ENCODE measurements at regions not wholly inside any gene's neighbourhood (a gene's known extent, or its start where the extent isn't known, plus 50 kb on each side); places are given as distances from the start of the nearest gene placed in this dataset.

DNA sequence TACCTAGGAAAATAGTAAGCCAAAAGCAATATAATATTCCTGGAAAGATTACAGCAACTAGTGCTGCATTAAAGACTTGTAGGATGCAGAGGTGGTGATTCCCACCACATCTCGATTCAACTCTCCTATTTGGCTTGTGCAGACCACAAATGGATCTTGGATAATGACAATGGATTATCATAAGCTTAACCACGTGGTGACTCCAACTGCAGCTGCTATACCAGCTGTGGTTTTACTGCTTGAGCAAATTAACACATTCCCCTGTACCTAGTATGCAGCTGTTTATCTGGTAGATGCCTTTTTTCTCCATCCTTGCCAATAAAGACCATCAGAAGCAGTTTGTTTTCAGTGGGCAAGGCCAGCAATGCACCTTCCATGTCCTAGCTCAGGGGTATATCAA lies 542.7 kb upstream of the ADGRL4 start:
- H3K4me1 ChIP-seq: no peaks in the 10 kb centered on the region
- no peak overlapping the region for H3K4me3 ChIP-seq
- no peaks in the 10 kb centered on the region for H3K27me3 ChIP-seq
- DNase-seq (ENCODE audit: extremely low spot score): no peak
- H3K36me3 ChIP-seq: no peaks in the 10 kb centered on the region
- intact Hi-C loops (cut with DNase I): no loop called here
- WGBS: 78% methylated on average over 2 of the region's 2 CpGs
- no peak overlapping the region for H3K27ac ChIP-seq (replicated peaks in 1 of 4)
- no peaks in the 10 kb centered on the region for H3K9me3 ChIP-seq
- no peak for TF ChIP-seq EP300 (IDR thresholded peaks at IDR 0.05)
- TF ChIP-seq, protein P1, sequence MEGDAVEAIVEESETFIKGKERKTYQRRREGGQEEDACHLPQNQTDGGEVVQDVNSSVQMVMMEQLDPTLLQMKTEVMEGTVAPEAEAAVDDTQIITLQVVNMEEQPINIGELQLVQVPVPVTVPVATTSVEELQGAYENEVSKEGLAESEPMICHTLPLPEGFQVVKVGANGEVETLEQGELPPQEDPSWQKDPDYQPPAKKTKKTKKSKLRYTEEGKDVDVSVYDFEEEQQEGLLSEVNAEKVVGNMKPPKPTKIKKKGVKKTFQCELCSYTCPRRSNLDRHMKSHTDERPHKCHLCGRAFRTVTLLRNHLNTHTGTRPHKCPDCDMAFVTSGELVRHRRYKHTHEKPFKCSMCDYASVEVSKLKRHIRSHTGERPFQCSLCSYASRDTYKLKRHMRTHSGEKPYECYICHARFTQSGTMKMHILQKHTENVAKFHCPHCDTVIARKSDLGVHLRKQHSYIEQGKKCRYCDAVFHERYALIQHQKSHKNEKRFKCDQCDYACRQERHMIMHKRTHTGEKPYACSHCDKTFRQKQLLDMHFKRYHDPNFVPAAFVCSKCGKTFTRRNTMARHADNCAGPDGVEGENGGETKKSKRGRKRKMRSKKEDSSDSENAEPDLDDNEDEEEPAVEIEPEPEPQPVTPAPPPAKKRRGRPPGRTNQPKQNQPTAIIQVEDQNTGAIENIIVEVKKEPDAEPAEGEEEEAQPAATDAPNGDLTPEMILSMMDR (IDR thresholded peaks at IDR 0.05): no peak
- TF ChIP-seq POLR2A (IDR thresholded peaks at IDR 0.05; ENCODE audit: low read depth): no peak
- TF ChIP-seq POLR2AphosphoS5 (IDR thresholded peaks at IDR 0.05): no peak

DNA sequence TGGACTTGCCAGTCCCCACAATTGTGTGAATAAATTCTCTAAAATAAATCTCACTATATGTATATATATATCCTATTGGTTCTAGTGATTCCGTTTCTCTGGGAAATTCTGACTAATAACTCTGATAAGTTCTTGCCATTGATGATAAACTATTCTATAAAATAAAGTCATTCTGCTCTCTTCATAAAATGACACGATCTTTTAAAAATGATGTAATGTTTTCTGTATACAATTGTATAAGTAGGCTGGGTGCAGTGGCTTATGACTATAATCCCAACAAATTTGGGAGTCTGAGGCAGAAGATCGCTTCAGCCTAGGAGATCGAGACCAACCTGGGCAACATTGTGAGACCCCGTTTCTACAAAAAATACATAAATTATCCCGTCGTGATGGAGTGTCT lies 541.0 kb upstream of the ADGRL4 start:
- Histone ChIP-seq H3K36me3 (no peaks in the 10 kb centered on the region), H3K9me3 (no peaks in the 10 kb centered on the region), H3K4me1 (no peaks in the 10 kb centered on the region), H3K4me3 (no peak overlapping the region), H3K27ac (replicated peaks in 1 of 4) (no peak overlapping the region), H3K27me3 (no peaks in the 10 kb centered on the region)
- TF ChIP-seq, protein P1 (IDR thresholded peaks at IDR 0.05): no peak
- no peak for TF ChIP-seq EP300 (IDR thresholded peaks at IDR 0.05)
- no peak for TF ChIP-seq POLR2AphosphoS5 (IDR thresholded peaks at IDR 0.05)
- no peak for TF ChIP-seq POLR2A (IDR thresholded peaks at IDR 0.05; ENCODE audit: low read depth)
- DNase-seq (ENCODE audit: extremely low spot score): no peak
- 93% methylated on average over 7 of the region's 7 CpGs for WGBS
- intact Hi-C loops (cut with DNase I): no loop called here

DNA sequence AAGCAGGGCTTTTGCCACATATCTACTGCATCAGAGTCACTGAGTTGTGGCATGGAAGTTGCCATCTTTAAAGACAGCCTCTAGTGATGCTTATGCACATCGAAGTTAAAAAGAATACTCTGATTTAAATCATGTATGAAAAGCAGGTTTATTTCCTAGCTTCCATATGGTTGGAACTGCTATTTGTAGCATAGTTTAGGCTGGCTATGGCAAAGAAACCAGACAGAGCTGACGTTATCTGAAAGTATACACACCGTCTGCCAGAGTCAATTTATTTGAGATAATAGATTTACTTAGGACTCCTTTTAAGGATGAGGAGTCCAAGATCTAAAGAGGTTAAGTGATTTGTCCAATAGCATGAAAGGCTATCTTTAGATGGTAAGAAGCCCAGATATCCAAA lies 536.9 kb upstream of the ADGRL4 start:
- Histone ChIP-seq H3K4me1 (no peaks in the 10 kb centered on the region), H3K9me3 (no peaks in the 10 kb centered on the region), H3K36me3 (no peaks in the 10 kb centered on the region), H3K27me3 (no peaks in the 10 kb centered on the region), H3K27ac (replicated peaks in 1 of 4) (no peak overlapping the region), H3K4me3 (no peak overlapping the region)
- intact Hi-C loops (cut with DNase I): no loop called here
- DNase-seq (ENCODE audit: extremely low spot score): no peak
- no peak for TF ChIP-seq POLR2A (IDR thresholded peaks at IDR 0.05; ENCODE audit: low read depth)
- TF ChIP-seq EP300 (IDR thresholded peaks at IDR 0.05): no peak
- TF ChIP-seq POLR2AphosphoS5 (IDR thresholded peaks at IDR 0.05): no peak
- TF ChIP-seq, protein P1 (IDR thresholded peaks at IDR 0.05): no peak
- WGBS: 56% methylated on average over 3 of the region's 3 CpGs

DNA sequence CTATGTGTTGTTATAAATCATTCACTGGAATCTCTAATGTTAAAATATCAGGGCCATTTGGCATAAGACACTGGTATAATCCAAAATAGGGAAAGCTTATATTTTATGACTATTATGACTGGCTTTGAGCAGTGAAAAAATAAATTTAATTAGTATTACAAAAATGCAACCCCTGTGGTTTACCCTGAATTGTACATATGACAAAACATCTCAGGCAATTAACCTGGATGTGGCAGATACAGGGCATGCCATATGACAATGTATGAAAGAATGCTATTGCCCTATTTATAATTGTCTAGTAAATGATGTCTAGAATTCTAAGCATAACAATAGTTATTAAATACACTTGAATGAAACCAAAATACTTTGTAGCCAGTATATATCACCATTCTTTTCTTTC lies 532.5 kb upstream of the ADGRL4 start:
- intact Hi-C loops (cut with DNase I): no loop called here
- H3K9me3 ChIP-seq: no peaks in the 10 kb centered on the region

DNA sequence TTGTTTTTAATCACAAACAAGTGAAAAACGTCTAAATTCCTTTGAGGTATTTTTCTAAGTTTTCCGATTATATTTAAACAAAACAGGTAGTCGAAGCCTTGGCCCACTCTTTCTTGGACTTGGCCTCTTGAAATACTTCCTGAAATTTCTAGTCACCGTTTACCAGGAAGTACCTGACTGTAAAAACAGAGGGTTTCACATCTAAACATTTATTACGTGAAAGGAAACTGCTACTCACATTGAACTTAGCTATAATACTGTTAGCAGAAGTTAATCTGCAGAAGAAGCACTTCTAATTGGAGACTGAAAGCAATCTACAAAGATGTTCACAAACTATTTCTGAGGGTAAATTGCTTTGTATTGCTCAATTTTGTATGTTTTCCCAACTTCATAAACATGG lies 526.0 kb upstream of the ADGRL4 start:
- no peak for DNase-seq (ENCODE audit: extremely low spot score)
- Histone ChIP-seq H3K4me1 (no peaks in the 10 kb centered on the region), H3K4me3 (no peak overlapping the region), H3K36me3 (no peaks in the 10 kb centered on the region), H3K27ac (replicated peaks in 1 of 4) (no peak overlapping the region), H3K27me3 (no peaks in the 10 kb centered on the region), H3K9me3 (no peaks in the 10 kb centered on the region)
- TF ChIP-seq, protein P1 (IDR thresholded peaks at IDR 0.05): no peak
- TF ChIP-seq POLR2A (IDR thresholded peaks at IDR 0.05; ENCODE audit: low read depth): no peak
- no peak for TF ChIP-seq EP300 (IDR thresholded peaks at IDR 0.05)
- TF ChIP-seq POLR2AphosphoS5 (IDR thresholded peaks at IDR 0.05): no peak
- 55% methylated on average over 5 of the region's 5 CpGs for whole genome bisulfite sequencing
- intact Hi-C loops (cut with DNase I): no loop called here

More for the DNA sequence above, 532.5 kb upstream of the ADGRL4 start:
- TF ChIP-seq EP300 (IDR thresholded peaks at IDR 0.05): no peak
- no peak for TF ChIP-seq POLR2A (IDR thresholded peaks at IDR 0.05; ENCODE audit: low read depth)
- TF ChIP-seq POLR2AphosphoS5 (IDR thresholded peaks at IDR 0.05): no peak
- TF ChIP-seq, protein P1 (IDR thresholded peaks at IDR 0.05): no peak
- Histone ChIP-seq H3K36me3 (no peaks in the 10 kb centered on the region), H3K4me3 (no peak overlapping the region), H3K27me3 (no peaks in the 10 kb centered on the region), H3K27ac (replicated peaks in 1 of 4) (no peak overlapping the region), H3K4me1 (no peaks in the 10 kb centered on the region)
- DNase-seq (ENCODE audit: extremely low spot score): no peak
